ENCODE measurements at regions not wholly inside any gene's neighbourhood (a gene's known extent, or its start where the extent isn't known, plus 50 kb on each side); places are given as distances from the start of the nearest gene placed in this dataset.

GRCh38 chr1:189986516-189986915 lies 491.1 kb downstream of the BRINP3 start:
- TF ChIP-seq POLR2A (IDR thresholded peaks at IDR 0.05; ENCODE audit: low read depth, low read length) (no peak), POLR2AphosphoS5 (IDR thresholded peaks at IDR 0.05; ENCODE audit: low read depth, low read length) (no peak), TAF1 (IDR thresholded peaks at IDR 0.05; ENCODE audit: borderline replicate concordance, low read depth, low read length) (no peak)

Data from GM12892 (cell line).